Endothelial cell (in vitro differentiated cells): ENCODE measurements at regions not wholly inside any gene's neighbourhood (a gene's known extent, or its start where the extent isn't known, plus 50 kb on each side); places are given as distances from the start of the nearest gene placed in this dataset.

Source experiments
- DNase-seq: peaks from one replicate; pipeline ENCODE4 v3.0.0; 2021; ENCODE audit warnings: low spot score
- H3K27ac Mint-ChIP-seq: one replicate; pipeline ENCODE4 v1.8.0; 2021; ENCODE audit warnings: mixed read lengths, inconsistent platforms; ENCODE audit not compliant: unreplicated experiment
- H3K27me3 Mint-ChIP-seq: one replicate; pipeline ENCODE4 v1.8.0; 2021; ENCODE audit warnings: mild to moderate bottlenecking, moderate library complexity, mixed read lengths, inconsistent platforms; ENCODE audit not compliant: unreplicated experiment
- H3K36me3 Mint-ChIP-seq: one replicate; pipeline ENCODE4 v1.8.0; 2021; ENCODE audit warnings: mild to moderate bottlenecking, low read depth, mixed read lengths, inconsistent platforms; ENCODE audit not compliant: unreplicated experiment
- H3K4me1 Mint-ChIP-seq: one replicate; pipeline ENCODE4 v1.8.0; 2021; ENCODE audit warnings: mild to moderate bottlenecking, mixed read lengths, inconsistent platforms; ENCODE audit not compliant: unreplicated experiment
- H3K4me3 Mint-ChIP-seq: one replicate; pipeline ENCODE4 v1.8.0; 2021; ENCODE audit warnings: mild to moderate bottlenecking, mixed read lengths, inconsistent platforms; ENCODE audit not compliant: unreplicated experiment
- H3K9me3 Mint-ChIP-seq: one replicate; pipeline ENCODE4 v1.8.0; 2021; ENCODE audit warnings: mixed read lengths, inconsistent platforms; ENCODE audit not compliant: unreplicated experiment
- CTCF ChIP-seq: fragments of 200-600 bp; sonication (generic); IDR thresholded peaks from one replicate; pipeline ENCODE4 v1.5.0; 2021; ENCODE audit warnings: antibody characterized with exemption; ENCODE audit not compliant: unreplicated experiment

GRCh38 chr17:79560527-79560926, 50.3 kb downstream of the RBFOX3 start:
- H3K4me1 Mint-ChIP-seq, result peaks cover 10% of the 10 kb centered on the region
- TF ChIP-seq CTCF, result no peak
- no peak overlapping the region for H3K4me3 Mint-ChIP-seq
- no peak overlapping the region for H3K27ac Mint-ChIP-seq
- no peak for DNase-seq
- H3K9me3 Mint-ChIP-seq, result no peaks in the 10 kb centered on the region
- peaks cover 1% of the 10 kb centered on the region for H3K27me3 Mint-ChIP-seq
- H3K36me3 Mint-ChIP-seq, result peaks cover 3% of the 10 kb centered on the region

GRCh38 chr17:79559111-79559887, 51.6 kb downstream of the RBFOX3 start:
- no peak for DNase-seq
- Mint-ChIP-seq H3K4me3 (no peak overlapping the region), H3K36me3 (peaks cover 5% of the 10 kb centered on the region), H3K27me3 (peaks cover 1% of the 10 kb centered on the region), H3K27ac (no peak overlapping the region), H3K9me3 (no peaks in the 10 kb centered on the region), H3K4me1 (peaks cover 10% of the 10 kb centered on the region)
- TF ChIP-seq CTCF, result no peak

GRCh38 chr17:79558091-79558900, 52.6 kb downstream of the RBFOX3 start:
- peaks cover 5% of the 10 kb centered on the region for H3K36me3 Mint-ChIP-seq

GRCh38 chr17:79557276-79558090, 53.4 kb downstream of the RBFOX3 start:
- TF ChIP-seq CTCF, result no peak
- Mint-ChIP-seq H3K27me3 (peaks cover 1% of the 10 kb centered on the region), H3K4me3 (no peak overlapping the region), H3K36me3 (peaks cover 5% of the 10 kb centered on the region), H3K4me1 (peaks cover 3% of the 10 kb centered on the region), H3K27ac (no peak overlapping the region), H3K9me3 (no peaks in the 10 kb centered on the region)
- no peak for DNase-seq

More at GRCh38 chr17:79558091-79558900, 52.6 kb downstream of the RBFOX3 start:
- H3K27me3 Mint-ChIP-seq, result peaks cover 1% of the 10 kb centered on the region
- no peak for DNase-seq
- peaks cover 3% of the 10 kb centered on the region for H3K4me1 Mint-ChIP-seq
- no peak overlapping the region for H3K4me3 Mint-ChIP-seq
- H3K9me3 Mint-ChIP-seq, result no peaks in the 10 kb centered on the region
- TF ChIP-seq CTCF, result no peak
- no peak overlapping the region for H3K27ac Mint-ChIP-seq
